Ascending aorta (tissue), 2 donors: ENCODE measurements at regions not wholly inside any gene's neighbourhood (a gene's known extent, or its start where the extent isn't known, plus 50 kb on each side); places are given as distances from the start of the nearest gene placed in this dataset.
"Not testable (repeated sequence)": the region's sequence is repeated elsewhere in the genome, so short reads cannot be mapped to it uniquely, and the experiment has no call there.

Experiments used
- DNase-seq, 2 donors: peaks; one replicate each; pipeline ENCODE4 v3.0.0-alpha.2; 2019; ENCODE audit warnings: low spot score in 2 of 2
- H3K27ac ChIP-seq, 2 donors: fragments of 200-600 bp; sonication (generic); one replicate each; pipeline ENCODE4 v1.5.1; 2016 to 2017; ENCODE audit warnings: mild to moderate bottlenecking in 1 of 2
- H3K27me3 ChIP-seq: fragments of 200-600 bp; sonication (generic); one replicate; pipeline ENCODE4 v1.5.1; 2017
- H3K36me3 ChIP-seq, 2 donors: fragments of 200-600 bp; sonication (generic); one replicate each; pipeline ENCODE4 v1.5.1; 2016
- H3K4me1 ChIP-seq, 2 donors: fragments of 200-600 bp; sonication (generic); one replicate each; pipeline ENCODE4 v1.5.1; 2016 to 2017; ENCODE audit warnings: mild to moderate bottlenecking in 1 of 2
- H3K4me3 ChIP-seq, 2 donors: fragments of 200-600 bp; sonication (generic); one replicate each; pipeline ENCODE4 v1.5.1; 2016 to 2017; ENCODE audit warnings: mild to moderate bottlenecking in 1 of 2
- H3K9me3 ChIP-seq, 2 donors: fragments of 200-600 bp; sonication (generic); one replicate each; pipeline ENCODE4 v1.5.1; 2016
- intact Hi-C: fragments of 100-400 bp; cut with DNase I; formaldehyde crosslinking; loops from one replicate; pipeline ENCODE4 v1.15.1; 2023
- TF ChIP-seq, protein P1 (sequence below), 3 experiments: fragments of 200-600 bp in 2 of 3; fragments of 450-650 bp in 1 of 3; sonication (generic) in 2 of 3; IDR thresholded peaks; one replicate each; pipeline ENCODE4 v1.5.1; 2016 to 2019; ENCODE audit warnings: antibody characterized with exemption in 3 of 3, mild to moderate bottlenecking in 1 of 3, moderate library complexity in 1 of 3

DNA sequence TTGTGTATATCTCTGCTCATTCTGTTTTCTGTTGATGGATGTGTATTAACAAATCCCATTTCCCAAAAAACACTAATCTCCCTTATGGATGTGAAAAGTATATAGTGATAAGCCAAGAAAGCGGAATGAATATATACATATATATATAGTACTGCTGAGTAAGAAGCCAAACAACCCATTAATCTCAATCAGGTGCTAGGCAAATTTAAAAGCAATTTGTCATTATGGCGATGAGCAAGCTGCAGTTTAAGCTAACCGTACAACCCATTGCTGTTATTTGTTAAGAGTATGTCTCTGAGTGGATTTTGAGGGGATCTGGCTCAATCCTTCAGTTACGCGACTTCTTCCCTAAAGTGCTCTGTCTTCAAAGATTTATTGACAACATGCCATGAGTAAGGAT is 640.4 kb upstream of the ARRDC3 start:
- TF ChIP-seq, protein P1, sequence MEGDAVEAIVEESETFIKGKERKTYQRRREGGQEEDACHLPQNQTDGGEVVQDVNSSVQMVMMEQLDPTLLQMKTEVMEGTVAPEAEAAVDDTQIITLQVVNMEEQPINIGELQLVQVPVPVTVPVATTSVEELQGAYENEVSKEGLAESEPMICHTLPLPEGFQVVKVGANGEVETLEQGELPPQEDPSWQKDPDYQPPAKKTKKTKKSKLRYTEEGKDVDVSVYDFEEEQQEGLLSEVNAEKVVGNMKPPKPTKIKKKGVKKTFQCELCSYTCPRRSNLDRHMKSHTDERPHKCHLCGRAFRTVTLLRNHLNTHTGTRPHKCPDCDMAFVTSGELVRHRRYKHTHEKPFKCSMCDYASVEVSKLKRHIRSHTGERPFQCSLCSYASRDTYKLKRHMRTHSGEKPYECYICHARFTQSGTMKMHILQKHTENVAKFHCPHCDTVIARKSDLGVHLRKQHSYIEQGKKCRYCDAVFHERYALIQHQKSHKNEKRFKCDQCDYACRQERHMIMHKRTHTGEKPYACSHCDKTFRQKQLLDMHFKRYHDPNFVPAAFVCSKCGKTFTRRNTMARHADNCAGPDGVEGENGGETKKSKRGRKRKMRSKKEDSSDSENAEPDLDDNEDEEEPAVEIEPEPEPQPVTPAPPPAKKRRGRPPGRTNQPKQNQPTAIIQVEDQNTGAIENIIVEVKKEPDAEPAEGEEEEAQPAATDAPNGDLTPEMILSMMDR (IDR thresholded peaks at IDR 0.05) = no peak
- Histone ChIP-seq H3K4me1 (no peaks in the 10 kb centered on the region), H3K36me3 (no peaks in the 10 kb centered on the region), H3K9me3 (no peaks in the 10 kb centered on the region), H3K27me3 (no peaks in the 10 kb centered on the region), H3K4me3 (no peak overlapping the region), H3K27ac (no peak overlapping the region)
- intact Hi-C loops = no loop called here
- no peak for DNase-seq

DNA sequence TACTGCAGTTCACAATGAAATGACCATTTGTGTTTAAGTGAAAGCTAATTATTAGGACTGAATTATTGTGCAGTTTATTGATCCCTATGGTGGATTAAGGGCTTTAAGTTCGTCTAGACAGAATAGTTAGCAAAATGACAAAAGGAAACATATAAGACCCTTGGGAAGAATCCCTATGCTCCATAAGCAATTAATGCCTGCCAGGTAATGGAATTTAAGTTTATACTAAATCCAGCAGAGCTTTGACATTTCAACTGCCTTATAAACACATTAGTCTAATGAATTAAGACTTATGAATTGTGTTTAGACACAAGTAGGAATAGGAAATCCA is 640.0 kb upstream of the ARRDC3 start:
- Histone ChIP-seq H3K36me3 (no peaks in the 10 kb centered on the region), H3K27me3 (no peaks in the 10 kb centered on the region), H3K4me3 (no peak overlapping the region), H3K27ac (no peak overlapping the region), H3K9me3 (no peaks in the 10 kb centered on the region), H3K4me1 (no peaks in the 10 kb centered on the region)
- DNase-seq = no peak
- intact Hi-C loops = no loop called here
- TF ChIP-seq, protein P1 (IDR thresholded peaks at IDR 0.05) = no peak

DNA sequence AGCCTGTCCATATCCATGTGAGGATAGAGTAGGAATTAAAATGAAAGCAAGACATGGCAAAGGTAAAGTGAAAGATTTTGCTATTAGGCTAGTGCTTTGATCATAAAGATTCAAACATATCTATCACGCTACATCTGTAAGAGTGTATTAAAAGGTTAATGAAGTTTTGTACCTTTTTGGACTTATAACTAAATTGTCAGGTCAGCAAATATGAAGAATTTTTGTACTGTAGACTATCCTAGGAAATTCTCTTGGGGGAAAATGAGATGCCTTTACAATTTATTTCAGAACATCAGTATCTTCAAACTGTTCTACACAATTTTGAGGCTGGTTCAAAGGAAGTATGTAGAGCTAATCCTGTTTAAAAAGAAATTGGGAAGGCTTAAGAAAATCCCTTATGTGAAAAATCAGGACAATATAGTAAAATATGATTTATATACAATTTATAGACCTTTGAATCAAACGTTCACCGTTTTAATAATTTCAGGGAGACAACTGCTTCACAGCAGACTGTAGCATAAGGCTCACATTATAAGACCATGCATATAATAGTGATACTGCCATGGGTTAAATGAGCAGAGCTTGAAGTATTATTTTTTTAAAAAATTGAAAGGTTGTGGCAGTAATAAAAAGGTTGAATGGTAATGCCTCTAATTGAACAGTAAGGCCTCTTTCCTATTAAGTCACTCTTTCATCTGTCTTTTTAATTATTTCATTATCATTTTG is 639.5 kb upstream of the ARRDC3 start:
- intact Hi-C loops = no loop called here
- H3K27ac ChIP-seq = no peak overlapping the region
- no peaks in the 10 kb centered on the region for H3K4me1 ChIP-seq
- no peak overlapping the region for H3K4me3 ChIP-seq
- DNase-seq = no peak
- no peaks in the 10 kb centered on the region for H3K9me3 ChIP-seq
- H3K27me3 ChIP-seq = no peaks in the 10 kb centered on the region
- no peaks in the 10 kb centered on the region for H3K36me3 ChIP-seq
- TF ChIP-seq, protein P1 (IDR thresholded peaks at IDR 0.05) = no peak

DNA sequence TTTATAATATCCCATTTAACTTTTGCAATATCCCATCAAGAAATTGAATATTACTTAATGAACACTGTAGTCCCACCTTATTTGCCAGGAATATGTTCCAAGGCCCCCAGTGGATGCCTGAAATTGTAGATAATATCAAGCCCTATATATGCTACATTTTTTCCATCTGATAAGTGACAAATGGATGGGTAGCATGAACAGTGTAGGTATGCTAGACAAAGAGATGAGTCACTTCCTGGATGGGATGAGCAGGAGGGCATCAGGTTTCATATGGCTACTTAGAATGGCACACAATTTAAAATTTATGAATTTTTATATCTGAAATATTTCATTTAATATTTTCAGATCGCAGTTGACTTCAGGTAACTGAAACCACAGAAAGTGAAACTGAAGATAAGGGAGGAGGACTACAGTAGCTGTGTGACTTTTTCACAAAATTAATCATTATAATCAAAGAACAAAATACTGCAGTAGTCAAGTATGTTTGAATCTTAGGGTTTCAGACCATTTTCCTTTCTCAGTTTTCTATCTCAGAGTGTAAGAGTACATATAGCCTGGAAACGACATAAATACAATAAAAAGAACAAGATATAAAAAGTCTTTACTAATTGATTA is 636.4 kb upstream of the ARRDC3 start:
- Histone ChIP-seq H3K9me3 (no peaks in the 10 kb centered on the region), H3K4me1 (no peaks in the 10 kb centered on the region), H3K4me3 (no peak overlapping the region), H3K27me3 (no peaks in the 10 kb centered on the region), H3K36me3 (no peaks in the 10 kb centered on the region), H3K27ac (no peak overlapping the region)
- TF ChIP-seq, protein P1 (IDR thresholded peaks at IDR 0.05) = no peak
- intact Hi-C loops = no loop called here
- no peak for DNase-seq

DNA sequence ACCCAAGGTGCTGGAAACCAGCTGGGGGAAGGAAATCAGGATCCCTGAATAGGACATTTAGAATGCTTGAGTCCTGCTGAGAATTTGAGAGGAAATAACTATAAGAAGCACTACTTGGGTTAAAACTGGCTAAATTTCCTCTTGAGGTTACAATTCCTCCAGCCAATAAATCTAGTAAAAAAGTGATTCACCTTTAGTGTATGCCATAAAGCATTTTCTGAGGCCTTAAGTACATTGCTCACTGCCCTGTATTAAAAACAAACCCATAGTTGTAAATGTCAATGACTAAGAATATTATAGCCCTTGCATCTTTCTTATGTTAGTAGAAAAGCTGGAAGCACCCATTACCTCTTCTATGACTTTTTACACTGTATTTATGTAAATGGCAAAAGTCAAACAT is 634.7 kb upstream of the ARRDC3 start:
- intact Hi-C loops = no loop called here
- Histone ChIP-seq H3K27ac (no peak overlapping the region), H3K36me3 (no peaks in the 10 kb centered on the region), H3K27me3 (no peaks in the 10 kb centered on the region), H3K4me1 (no peaks in the 10 kb centered on the region), H3K9me3 (no peaks in the 10 kb centered on the region), H3K4me3 (no peak overlapping the region)
- DNase-seq = no peak
- TF ChIP-seq, protein P1 (IDR thresholded peaks at IDR 0.05) = no peak

DNA sequence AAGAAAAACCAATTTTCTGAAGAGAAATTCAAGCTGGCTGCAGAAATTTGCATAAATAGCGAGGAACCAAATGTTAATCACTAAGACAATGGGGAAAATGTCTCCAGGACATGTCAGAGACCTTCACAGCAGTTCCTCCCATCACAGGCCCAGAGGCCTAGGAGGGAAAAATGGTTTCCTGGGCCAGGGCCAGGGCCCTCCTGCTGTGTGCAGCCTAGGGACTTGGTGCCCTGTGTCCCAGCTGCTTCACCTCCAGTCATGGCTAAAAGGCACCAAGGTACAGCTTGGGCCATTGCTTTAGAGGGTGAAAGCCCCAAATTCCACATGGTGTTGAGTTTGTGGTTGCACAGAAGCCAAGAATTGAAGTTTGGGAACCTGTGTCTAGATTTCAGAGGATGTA is 628.7 kb upstream of the ARRDC3 start:
- H3K27ac ChIP-seq, H3K27me3 ChIP-seq, H3K4me3 ChIP-seq, intact Hi-C loops, H3K4me1 ChIP-seq, DNase-seq, H3K9me3 ChIP-seq, H3K36me3 ChIP-seq: not testable (repeated sequence)
